ENCODE measurements at regions not wholly inside any gene's neighbourhood (a gene's known extent, or its start where the extent isn't known, plus 50 kb on each side); places are given as distances from the start of the nearest gene placed in this dataset.

- intact Hi-C loops (cut with DNase I; ENCODE audit: low total_unique reads) (no loop called here), in situ Hi-C loops (cut with MboI; ENCODE audit: low pct_ligation_motif_present in 1 of 4, low pct_unique_long_range_greater_than_20kb in 1 of 4, low sequenced_read_pairs in 3 of 4) (no loop called here)
- Histone ChIP-seq H3K36me3 (no peaks in the 10 kb centered on the region), H3K4me3 (no peak overlapping the region), H3K27me3 (no peaks in the 10 kb centered on the region), H3K27ac (no peak overlapping the region), H3K4me1 (no peaks in the 10 kb centered on the region), H3K9me3 (no peaks in the 10 kb centered on the region)
- no peak for TF ChIP-seq CTCF (IDR thresholded peaks at IDR 0.05)
- WGBS, 2 donors (ENCODE audit: low coverage in 1 of 2) = 81 to 82% methylated on average over 8 to 20 of the region's 20 CpGs
- DNase-seq = no peak
Measured at GRCh38 chr1:213782941-213783672, 204.7 kb upstream of the PROX1 start.

GRCh38 chr1:213783893-213784292 is 203.9 kb upstream of the PROX1 start:
- H3K9me3 ChIP-seq = no peaks in the 10 kb centered on the region

GRCh38 chr1:213786683-213787082 is 201.1 kb upstream of the PROX1 start:
- Histone ChIP-seq H3K27ac (no peak overlapping the region), H3K4me3 (no peak overlapping the region), H3K27me3 (no peaks in the 10 kb centered on the region), H3K4me1 (no peaks in the 10 kb centered on the region), H3K36me3 (no peaks in the 10 kb centered on the region), H3K9me3 (no peaks in the 10 kb centered on the region)
- TF ChIP-seq CTCF (IDR thresholded peaks at IDR 0.05) (no peak), EP300 (IDR thresholded peaks at IDR 0.05; ENCODE audit: low read depth) (no peak), POLR2A (IDR thresholded peaks at IDR 0.05) (no peak), POLR2AphosphoS5 (IDR thresholded peaks at IDR 0.05) (no peak)
- 77 to 95% methylated on average over 2 of the region's 2 CpGs for WGBS, 2 donors (ENCODE audit: low coverage in 1 of 2)
- in situ Hi-C loops (cut with MboI; ENCODE audit: low pct_ligation_motif_present in 1 of 4, low pct_unique_long_range_greater_than_20kb in 1 of 4, low sequenced_read_pairs in 3 of 4) = no loop called here
- no peak for DNase-seq
- intact Hi-C loops (cut with DNase I; ENCODE audit: low total_unique reads) = no loop called here

More at GRCh38 chr1:213783893-213784292, 203.9 kb upstream of the PROX1 start:
- Histone ChIP-seq H3K4me3 (no peak overlapping the region), H3K36me3 (no peaks in the 10 kb centered on the region), H3K27ac (no peak overlapping the region), H3K27me3 (no peaks in the 10 kb centered on the region), H3K4me1 (no peaks in the 10 kb centered on the region)
- in situ Hi-C loops (cut with MboI; ENCODE audit: low pct_ligation_motif_present in 1 of 4, low pct_unique_long_range_greater_than_20kb in 1 of 4, low sequenced_read_pairs in 3 of 4) = no loop called here
- intact Hi-C loops (cut with DNase I; ENCODE audit: low total_unique reads) = no loop called here
- TF ChIP-seq POLR2A (IDR thresholded peaks at IDR 0.05) = no peak
- 48 to 49% methylated on average over 2 of the region's 2 CpGs for WGBS, 2 donors (ENCODE audit: low coverage in 1 of 2)
- no peak for DNase-seq

GRCh38 chr1:213790565-213790964 is 197.2 kb upstream of the PROX1 start:
- no peaks in the 10 kb centered on the region for H3K36me3 ChIP-seq
- in situ Hi-C loops (cut with MboI; ENCODE audit: low pct_ligation_motif_present in 1 of 4, low pct_unique_long_range_greater_than_20kb in 1 of 4, low sequenced_read_pairs in 3 of 4) (no loop called here), intact Hi-C loops (cut with DNase I; ENCODE audit: low total_unique reads) (no loop called here)
- no peaks in the 10 kb centered on the region for H3K9me3 ChIP-seq
- H3K27ac ChIP-seq = no peak overlapping the region
- H3K4me3 ChIP-seq = no peak overlapping the region
- TF ChIP-seq EP300 (IDR thresholded peaks at IDR 0.05; ENCODE audit: low read depth) (no peak), POLR2A (IDR thresholded peaks at IDR 0.05) (no peak), CTCF (IDR thresholded peaks at IDR 0.05) (no peak), POLR2AphosphoS5 (IDR thresholded peaks at IDR 0.05) (no peak)
- no peaks in the 10 kb centered on the region for H3K4me1 ChIP-seq
- WGBS, 2 donors (ENCODE audit: low coverage in 1 of 2) = 76 to 80% methylated on average over 3 of the region's 3 CpGs
- H3K27me3 ChIP-seq = no peaks in the 10 kb centered on the region
- no peak for DNase-seq

- 79 to 89% methylated on average over 6 to 13 of the region's 13 CpGs for WGBS, 2 donors (ENCODE audit: low coverage in 1 of 2)
- no peak overlapping the region for H3K4me3 ChIP-seq
Measured at GRCh38 chr1:213793482-213794067, 194.2 kb upstream of the PROX1 start.

More at GRCh38 chr1:213793482-213794067, 194.2 kb upstream of the PROX1 start:
- H3K27ac ChIP-seq = no peak overlapping the region
- in situ Hi-C loops (cut with MboI; ENCODE audit: low pct_ligation_motif_present in 1 of 4, low pct_unique_long_range_greater_than_20kb in 1 of 4, low sequenced_read_pairs in 3 of 4) (no loop called here), intact Hi-C loops (cut with DNase I; ENCODE audit: low total_unique reads) (no loop called here)
- H3K9me3 ChIP-seq = no peaks in the 10 kb centered on the region
- no peaks in the 10 kb centered on the region for H3K27me3 ChIP-seq
- TF ChIP-seq CTCF (IDR thresholded peaks at IDR 0.05) (no peak), EP300 (IDR thresholded peaks at IDR 0.05; ENCODE audit: low read depth) (no peak), POLR2A (IDR thresholded peaks at IDR 0.05) (no peak), POLR2AphosphoS5 (IDR thresholded peaks at IDR 0.05) (no peak)
- DNase-seq = no peak
- H3K36me3 ChIP-seq = no peaks in the 10 kb centered on the region
- H3K4me1 ChIP-seq = no peaks in the 10 kb centered on the region
